Esophagus muscularis mucosa (tissue), 3 donors: ENCODE measurements at regions not wholly inside any gene's neighbourhood (a gene's known extent, or its start where the extent isn't known, plus 50 kb on each side); places are given as distances from the start of the nearest gene placed in this dataset.

Experiments
- CTCF ChIP-seq, 3 experiments: fragments of 200-600 bp in 2 of 3; fragments of 450-650 bp in 1 of 3; sonication (generic) in 2 of 3; IDR thresholded peaks; one replicate each; pipeline ENCODE4 v1.5.1; 2017 to 2019; ENCODE audit warnings: antibody characterized with exemption in 3 of 3, mild to moderate bottlenecking in 2 of 3, moderate library complexity in 1 of 3
- POLR2AphosphoS5 ChIP-seq, 2 donors: sonication (generic); formaldehyde crosslinking; IDR thresholded peaks; one replicate each; pipeline ENCODE4 v1.6.1; 2017; ENCODE audit warnings: antibody characterized with exemption in 2 of 2

GRCh38 chr5:124445070-124445619 lies 301.3 kb downstream of the ZNF608 start:
- TF ChIP-seq CTCF (IDR thresholded peaks at IDR 0.05) (no peak), POLR2AphosphoS5 (IDR thresholded peaks at IDR 0.05) (no peak)
